Right lobe of liver (tissue), 4 donors: ENCODE measurements at regions not wholly inside any gene's neighbourhood (a gene's known extent, or its start where the extent isn't known, plus 50 kb on each side); places are given as distances from the start of the nearest gene placed in this dataset.

Experiments used
- CTCF ChIP-seq, 4 donors: fragments of 200-600 bp in 3 of 4; fragments of 450-650 bp in 1 of 4; IDR thresholded peaks; one replicate each; pipeline versions ENCODE4 v1.5.1 to v1.8.0; 2016 to 2022; ENCODE audit warnings: antibody characterized with exemption in 4 of 4, mild to moderate bottlenecking in 2 of 4
- POLR2A ChIP-seq: fragments of 450-650 bp; IDR thresholded peaks from one replicate; pipeline ENCODE4 v1.6.1; 2017; ENCODE audit warnings: antibody characterized with exemption, mild to moderate bottlenecking
- donor health status: DM: no; HTN: no; CAD: no.
- donor health status: DM: no; HTN: no; CAD: no.
- donor health status: DM: no; HTN: yes; CAD: no.

GRCh38 chr20:24138196-24138857, 149.7 kb upstream of the GGTLC1 start:
- TF ChIP-seq CTCF (IDR thresholded peaks at IDR 0.05) (no peak), POLR2A (no peak)
